ENCODE measurements at regions not wholly inside any gene's neighbourhood (a gene's known extent, or its start where the extent isn't known, plus 50 kb on each side); places are given as distances from the start of the nearest gene placed in this dataset.

DNA sequence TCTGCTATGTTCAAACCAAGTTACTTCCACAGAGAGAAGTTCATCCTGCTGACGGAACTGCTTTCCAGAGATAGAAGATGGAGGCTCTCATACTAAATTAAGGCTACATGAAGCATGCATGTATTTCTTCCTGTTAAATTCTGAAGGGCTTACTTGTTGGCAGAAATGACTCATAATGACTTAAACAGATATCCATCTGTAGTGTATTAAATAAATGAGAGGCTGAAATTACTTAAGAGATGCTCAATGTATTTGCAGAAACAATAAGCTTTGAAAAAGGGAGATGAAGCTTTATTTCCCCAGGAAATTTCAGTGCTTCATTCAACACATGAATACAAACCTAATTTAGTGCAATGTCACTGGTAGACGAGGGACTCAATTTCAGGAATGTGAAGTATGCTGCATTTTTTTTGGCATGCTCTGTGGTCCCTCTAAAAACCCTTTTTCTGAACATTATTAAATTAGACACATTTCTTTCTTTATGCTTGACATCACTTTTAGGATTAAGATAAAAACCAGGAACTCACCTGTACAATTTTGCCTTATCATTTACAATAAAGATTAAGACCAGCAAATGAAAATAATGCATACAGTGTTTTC lies 759.1 kb upstream of the POU3F4 start:
- TF ChIP-seq, protein P1, sequence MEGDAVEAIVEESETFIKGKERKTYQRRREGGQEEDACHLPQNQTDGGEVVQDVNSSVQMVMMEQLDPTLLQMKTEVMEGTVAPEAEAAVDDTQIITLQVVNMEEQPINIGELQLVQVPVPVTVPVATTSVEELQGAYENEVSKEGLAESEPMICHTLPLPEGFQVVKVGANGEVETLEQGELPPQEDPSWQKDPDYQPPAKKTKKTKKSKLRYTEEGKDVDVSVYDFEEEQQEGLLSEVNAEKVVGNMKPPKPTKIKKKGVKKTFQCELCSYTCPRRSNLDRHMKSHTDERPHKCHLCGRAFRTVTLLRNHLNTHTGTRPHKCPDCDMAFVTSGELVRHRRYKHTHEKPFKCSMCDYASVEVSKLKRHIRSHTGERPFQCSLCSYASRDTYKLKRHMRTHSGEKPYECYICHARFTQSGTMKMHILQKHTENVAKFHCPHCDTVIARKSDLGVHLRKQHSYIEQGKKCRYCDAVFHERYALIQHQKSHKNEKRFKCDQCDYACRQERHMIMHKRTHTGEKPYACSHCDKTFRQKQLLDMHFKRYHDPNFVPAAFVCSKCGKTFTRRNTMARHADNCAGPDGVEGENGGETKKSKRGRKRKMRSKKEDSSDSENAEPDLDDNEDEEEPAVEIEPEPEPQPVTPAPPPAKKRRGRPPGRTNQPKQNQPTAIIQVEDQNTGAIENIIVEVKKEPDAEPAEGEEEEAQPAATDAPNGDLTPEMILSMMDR (IDR thresholded peaks at IDR 0.05; ENCODE audit: borderline replicate concordance, control extremely low read depth, extremely low read depth, insufficient read depth, missing control alignments) = no peak
- in situ Hi-C loops (cut with MboI; ENCODE audit: low sequenced_read_pairs, unreplicated experiment) = no loop called here
- no peak for DNase-seq (ENCODE audit: low spot score)

DNA sequence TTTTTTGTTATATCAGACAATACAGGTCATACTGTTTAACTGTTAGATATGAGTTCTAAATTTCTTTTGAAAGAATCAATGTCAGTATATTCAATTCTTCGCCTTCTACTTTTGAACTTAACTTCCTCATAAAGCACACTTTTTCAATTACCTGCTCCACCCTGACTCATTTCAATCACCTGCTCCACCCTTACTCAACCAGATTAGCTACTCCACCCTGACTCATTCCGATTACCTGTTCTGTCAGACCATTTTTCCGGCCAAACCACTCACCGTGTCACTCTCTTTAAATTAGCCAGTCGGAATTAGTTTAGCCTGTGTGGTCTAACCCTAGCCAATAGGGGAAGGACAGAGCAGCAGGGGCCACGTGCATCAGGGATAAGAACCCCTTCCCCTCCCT lies 751.8 kb upstream of the POU3F4 start:
- in situ Hi-C loops (cut with MboI; ENCODE audit: low sequenced_read_pairs, unreplicated experiment) = no loop called here

DNA sequence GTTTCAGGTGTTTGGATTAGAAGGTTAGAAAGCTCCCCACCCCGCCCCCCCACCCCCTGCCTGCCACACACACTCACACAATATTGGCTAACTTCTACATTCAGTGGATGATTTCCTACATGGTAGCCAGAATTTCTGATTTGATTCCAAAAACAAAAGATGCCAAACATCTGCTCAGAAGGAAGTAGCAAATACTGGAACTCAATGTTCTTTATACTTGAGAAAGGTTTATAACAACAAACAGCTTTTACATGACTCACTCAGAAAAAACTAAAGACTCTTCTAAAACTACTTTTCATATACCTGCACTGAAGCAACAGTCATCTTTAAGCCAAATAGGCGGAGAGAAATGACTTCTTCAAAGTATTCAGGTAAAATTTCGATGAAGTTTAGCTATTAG lies 750.5 kb upstream of the POU3F4 start:
- in situ Hi-C loops (cut with MboI; ENCODE audit: low sequenced_read_pairs, unreplicated experiment) = no loop called here

More for the DNA sequence above, 751.8 kb upstream of the POU3F4 start:
- TF ChIP-seq, protein P1 (IDR thresholded peaks at IDR 0.05; ENCODE audit: borderline replicate concordance, control extremely low read depth, extremely low read depth, insufficient read depth, missing control alignments) = no peak
- no peak for DNase-seq (ENCODE audit: low spot score)

DNA sequence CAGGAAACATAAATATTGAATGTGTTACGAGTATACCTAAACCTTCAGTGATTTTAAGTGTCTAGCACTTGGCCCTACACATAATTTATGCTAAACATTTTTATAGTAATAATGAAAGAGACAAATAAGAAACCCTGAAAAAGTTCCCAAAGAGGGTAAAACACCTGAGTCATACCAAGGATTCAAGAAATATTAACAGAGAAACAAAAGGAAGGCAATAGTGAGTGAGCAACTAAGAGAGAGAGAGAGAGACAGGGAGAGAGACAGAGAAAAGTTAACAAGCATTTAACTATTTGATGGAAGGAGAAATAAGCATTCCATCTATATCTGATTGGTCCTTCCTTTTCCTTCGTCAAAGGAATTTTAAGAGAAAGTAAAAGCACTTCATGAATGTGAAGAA lies 743.6 kb upstream of the POU3F4 start:
- TF ChIP-seq, protein P1 (IDR thresholded peaks at IDR 0.05; ENCODE audit: borderline replicate concordance, control extremely low read depth, extremely low read depth, insufficient read depth, missing control alignments) = no peak
- no peak for DNase-seq (ENCODE audit: low spot score)
- in situ Hi-C loops (cut with MboI; ENCODE audit: low sequenced_read_pairs, unreplicated experiment) = no loop called here

More for the DNA sequence above, 750.5 kb upstream of the POU3F4 start:
- TF ChIP-seq, protein P1 (IDR thresholded peaks at IDR 0.05; ENCODE audit: borderline replicate concordance, control extremely low read depth, extremely low read depth, insufficient read depth, missing control alignments) = no peak
- DNase-seq (ENCODE audit: low spot score) = no peak

DNA sequence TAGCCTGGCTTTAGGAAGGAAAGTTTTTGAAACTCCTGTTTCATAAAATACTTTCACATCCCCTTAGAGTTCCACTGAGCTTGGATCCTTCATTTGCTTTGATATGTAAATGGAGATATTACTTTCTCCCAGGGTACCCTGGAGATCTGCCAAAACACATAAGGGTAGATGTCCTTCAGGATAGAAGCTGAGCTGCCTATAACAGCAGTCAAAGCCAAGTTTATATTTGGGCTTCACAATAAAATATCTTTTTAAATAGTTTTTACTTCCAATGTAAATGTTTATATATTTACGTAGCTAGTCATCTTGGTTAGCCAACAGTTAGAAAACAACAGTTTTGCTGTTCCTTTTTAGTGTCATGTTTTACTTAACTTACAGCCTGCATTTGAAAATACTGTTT lies 742.3 kb upstream of the POU3F4 start:
- DNase-seq (ENCODE audit: low spot score) = no peak
- TF ChIP-seq, protein P1 (IDR thresholded peaks at IDR 0.05; ENCODE audit: borderline replicate concordance, control extremely low read depth, extremely low read depth, insufficient read depth, missing control alignments) = no peak
- in situ Hi-C loops (cut with MboI; ENCODE audit: low sequenced_read_pairs, unreplicated experiment) = no loop called here

DNA sequence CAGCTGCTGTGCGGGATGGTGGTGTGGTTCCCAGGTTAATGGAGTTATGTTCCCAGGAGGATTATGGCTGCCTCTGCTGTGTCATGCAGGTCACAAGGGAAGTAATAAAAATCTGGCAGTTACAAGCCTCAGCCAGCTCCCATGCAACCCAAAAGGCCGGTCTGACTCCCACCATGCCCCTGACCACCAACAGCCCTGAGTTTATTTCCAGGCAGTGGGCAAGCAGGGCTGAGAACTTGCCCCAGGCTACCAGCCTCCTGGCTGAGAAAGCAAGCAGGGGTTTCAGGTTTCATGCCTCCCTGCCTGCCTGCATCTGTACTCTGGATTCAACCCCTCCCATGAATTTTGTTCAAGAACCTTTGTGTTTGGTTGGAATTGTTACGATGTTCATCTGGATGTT lies 732.7 kb upstream of the POU3F4 start:
- DNase-seq (ENCODE audit: low spot score) = no peak
- TF ChIP-seq, protein P1 (IDR thresholded peaks at IDR 0.05; ENCODE audit: borderline replicate concordance, control extremely low read depth, extremely low read depth, insufficient read depth, missing control alignments) = no peak
- in situ Hi-C loops (cut with MboI; ENCODE audit: low sequenced_read_pairs, unreplicated experiment) = no loop called here
